NCI-H1694 (cell line): ENCODE measurements at regions not wholly inside any gene's neighbourhood (a gene's known extent, or its start where the extent isn't known, plus 50 kb on each side); places are given as distances from the start of the nearest gene placed in this dataset.

ENCODE experiments used
- DNase-seq: peaks from one replicate; lab custom pipeline; 2025; lab: John Stamatoyannopoulos, UW

DNA sequence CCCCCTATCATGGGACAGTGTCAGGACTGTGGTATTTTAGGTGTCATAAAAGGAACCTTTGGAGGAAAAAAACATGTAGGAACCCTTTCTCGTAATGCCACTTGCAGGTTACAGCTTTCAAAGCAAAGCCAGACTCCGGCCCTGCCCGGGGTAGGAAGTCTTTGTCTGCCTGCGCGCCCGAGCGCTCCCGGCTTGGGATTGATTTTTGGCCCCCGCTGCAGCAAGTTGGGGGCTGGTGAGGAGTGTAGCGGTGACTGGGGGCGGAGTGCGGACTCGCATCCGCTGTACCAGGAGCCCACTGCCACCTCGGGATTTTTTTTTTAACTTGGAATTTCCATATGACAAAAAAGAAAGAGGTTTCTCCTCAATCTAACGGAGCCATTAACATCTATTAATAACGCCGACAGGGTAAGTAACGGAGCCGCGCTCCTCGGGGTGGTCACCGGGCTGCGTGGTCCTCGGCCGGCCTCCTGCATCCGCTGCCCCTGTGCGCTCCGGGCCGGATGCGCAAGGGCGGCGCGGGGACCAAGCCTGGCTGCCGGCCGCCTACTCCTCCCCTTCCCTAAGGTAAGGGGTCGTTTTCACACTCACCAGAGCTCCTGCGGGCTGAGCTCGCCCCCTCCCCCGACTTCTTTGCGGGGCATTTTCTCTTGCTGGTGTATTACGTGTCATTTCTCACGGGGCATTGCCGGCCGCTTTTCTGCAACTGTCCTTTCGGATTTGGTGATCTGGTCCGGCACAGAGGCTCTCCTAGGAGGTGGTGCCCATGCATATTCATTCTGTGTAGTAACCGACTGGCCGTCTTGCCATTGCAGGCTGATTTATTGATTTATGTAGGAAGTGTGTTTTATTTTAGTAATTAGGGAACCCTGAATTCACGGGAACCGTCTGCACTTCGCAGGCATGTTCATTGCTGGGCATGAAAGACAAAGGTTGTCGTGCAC lies 219.8 kb upstream of the TOPAZ1 start:
- DNase-seq = no peak

DNA sequence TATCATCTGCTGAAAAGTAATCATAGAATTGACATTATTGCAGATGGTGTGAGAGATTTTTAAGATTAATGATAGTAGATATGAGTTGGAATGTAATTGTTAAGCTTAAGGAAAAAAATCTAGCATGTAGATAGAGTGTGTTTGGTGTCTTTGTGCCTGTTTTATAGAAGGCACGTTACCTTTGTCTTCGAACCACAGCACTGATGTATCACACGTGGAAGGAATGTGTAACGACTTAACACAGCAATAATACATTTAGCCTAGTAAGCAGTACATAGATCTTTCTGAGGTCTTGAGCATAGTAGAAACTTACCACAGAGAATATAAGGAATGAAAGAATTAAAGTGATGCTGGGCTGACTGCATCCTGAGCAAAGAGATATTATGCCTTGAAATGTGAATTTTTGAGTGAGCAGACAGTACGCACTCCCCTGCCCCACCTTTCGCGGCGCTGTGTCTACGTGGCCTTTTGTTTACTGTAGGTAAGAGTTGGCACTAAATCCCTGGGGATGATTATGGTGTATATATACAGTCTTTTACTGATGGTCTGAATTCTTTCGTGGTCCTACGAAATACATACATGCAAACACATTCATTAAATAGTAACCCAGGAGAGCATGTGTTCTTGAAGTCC lies 217.6 kb upstream of the TOPAZ1 start:
- DNase-seq = no peak

DNA sequence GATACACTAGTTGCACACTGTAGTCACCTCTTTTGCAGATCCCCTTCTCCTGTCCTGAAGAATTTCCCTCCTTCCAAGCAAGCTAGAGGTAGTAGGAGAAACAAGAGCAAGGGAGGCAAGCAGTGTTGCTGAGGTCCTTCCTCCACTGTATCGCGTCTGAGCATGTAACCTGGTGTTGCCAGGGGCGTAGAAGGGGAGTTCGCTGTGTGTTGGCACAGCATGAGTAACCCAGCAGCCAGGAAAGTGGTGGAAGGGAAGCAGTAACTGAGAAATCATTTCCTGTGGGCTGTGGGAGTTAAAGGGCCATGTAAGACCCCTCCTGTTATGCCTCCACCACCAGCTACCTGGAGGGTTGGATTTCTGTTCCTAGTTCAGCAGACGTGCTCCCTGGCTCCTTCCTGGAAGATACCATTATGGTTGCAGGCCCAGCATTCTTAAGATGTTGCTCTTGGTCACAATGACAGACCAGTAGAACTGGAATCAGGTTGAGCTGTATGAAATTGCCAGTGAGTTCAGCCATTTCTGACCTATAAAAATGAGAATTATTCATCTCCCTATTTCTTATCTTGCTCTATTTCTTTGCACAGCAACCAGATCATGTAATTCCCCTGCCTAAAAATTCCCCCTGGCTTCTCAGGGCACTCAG lies 215.3 kb upstream of the TOPAZ1 start:
- no peak for DNase-seq

DNA sequence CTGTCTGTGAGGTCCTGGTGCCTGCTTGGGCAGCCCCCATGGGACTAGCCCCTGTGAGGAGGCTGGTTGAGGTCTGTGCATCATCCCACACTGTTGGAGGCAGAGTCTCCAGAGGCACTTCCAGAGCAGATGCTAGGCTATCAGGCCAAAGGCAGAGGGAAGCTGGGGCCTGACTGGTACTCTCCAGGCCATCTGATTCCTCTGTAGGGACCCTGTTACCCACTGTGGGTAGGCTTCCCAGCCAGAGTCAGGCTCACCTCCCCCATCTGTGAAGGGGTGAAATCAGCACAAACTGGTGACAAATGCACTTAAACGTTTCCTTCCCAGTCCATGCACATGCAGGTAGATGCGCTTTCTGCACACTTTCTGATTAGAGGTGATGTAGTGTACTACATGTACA lies 212.6 kb upstream of the TOPAZ1 start:
- no peak for DNase-seq

DNA sequence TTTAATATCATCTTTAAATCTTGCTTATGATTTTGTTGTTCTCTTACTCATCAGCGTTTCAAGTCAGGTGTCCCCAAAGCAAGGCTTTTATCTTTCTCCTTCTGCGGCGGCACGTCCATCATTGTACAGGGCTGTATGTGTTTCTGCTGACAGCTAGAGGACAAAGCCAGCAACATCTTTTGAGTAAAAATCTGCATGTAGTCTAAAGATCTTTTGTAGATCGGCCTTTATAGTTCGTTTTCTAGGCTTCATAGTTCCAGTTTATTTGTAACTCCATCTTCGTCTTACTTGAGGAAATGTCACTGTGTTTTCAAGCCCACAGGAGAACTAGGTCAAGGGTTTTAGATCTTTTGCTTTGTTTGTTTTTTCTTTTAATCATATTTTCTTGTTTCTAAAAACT lies 211.4 kb upstream of the TOPAZ1 start:
- no peak for DNase-seq

DNA sequence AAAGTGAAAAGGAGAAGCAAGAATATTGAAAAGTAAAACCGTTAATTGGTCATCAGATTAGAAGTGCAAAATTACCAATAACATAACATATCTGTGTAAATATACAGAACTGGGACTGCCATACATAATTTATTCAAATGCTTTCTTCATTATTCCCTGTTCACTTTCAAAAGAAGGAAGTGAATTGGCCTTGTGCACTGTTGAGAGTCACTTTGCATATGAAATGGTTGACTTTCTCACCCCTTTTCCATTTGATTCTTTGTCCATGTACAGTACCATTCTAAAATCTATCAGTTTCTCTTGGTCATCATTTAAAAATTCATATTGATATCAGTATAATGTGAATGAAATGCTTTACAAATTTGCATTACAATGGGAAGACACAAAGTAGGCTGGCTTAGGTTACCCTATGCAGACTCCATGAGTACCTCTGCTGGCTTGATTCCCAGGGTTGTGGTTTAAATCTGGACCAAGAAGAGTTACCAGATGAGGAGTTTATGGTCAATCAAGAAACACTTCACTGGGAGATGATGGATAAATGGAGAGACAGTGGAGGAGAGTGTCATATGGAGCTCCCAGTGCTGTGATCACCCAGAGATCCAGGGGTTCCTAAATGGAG lies 210.9 kb upstream of the TOPAZ1 start:
- DNase-seq = no peak

DNA sequence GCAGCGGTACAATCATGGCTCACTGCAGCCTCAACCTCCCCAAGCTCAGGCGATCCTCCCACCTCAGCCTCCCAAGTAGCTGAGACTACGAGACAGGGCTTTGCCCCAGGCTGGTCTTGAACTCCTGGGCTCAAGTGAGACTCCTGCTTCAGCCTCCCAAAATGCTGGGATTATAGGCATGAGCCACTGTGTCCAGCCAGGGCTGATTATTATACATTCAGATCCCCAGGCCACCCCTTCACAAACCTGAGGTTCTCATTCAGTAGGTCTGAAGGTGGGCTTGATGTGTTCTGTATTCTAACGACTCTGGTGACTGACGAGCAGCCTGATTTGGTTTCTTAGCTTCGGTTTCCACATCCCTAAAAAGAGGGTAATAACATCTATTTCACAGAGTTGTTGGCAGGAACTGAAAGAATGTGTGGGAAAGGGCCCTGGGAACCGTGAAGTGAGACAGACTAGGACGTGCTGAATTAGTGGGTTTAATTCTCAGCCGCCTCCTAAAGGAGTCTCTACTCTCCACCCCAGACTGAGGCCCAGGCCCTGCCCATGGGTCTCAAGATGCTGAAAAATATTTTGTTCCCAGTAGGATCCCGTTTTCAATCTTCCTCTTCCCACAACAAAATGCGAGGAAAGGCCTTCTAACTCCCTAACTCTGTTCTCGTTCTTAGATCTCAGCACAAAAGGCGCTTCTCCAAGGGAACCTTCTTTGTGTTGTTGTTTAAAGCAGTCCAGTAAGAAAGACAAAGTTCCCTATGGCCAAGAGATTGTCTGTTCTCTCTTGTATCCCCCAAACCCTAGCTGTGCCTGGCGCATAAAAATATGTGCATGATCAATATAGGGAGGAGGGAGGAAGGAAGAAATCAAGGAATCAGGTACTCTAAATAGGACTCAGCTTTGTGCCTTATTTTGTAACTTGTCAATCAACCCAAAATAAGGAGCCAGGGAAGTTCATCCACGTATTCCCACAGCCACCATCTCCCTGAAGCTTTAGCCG lies 210.0 kb upstream of the TOPAZ1 start:
- no peak for DNase-seq

DNA sequence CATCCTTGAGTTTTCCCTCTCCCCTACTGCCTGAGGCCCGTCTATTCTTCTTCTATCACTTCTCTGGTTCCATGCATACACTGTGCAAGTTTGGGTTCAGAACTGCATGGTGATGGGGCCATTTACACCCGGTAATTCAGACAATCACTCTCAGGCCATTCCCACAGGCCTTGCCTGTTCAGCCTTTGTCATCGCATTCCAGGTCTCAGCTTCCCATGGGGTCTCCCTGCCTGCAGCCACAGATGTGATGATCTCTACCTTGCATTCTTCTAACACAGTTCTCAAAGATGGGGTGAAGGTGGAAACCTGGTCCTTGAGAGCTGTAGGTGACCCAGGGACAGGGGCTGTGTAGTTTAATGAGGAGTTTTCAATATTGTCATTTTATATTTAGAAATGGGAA lies 209.2 kb upstream of the TOPAZ1 start:
- no peak for DNase-seq

DNA sequence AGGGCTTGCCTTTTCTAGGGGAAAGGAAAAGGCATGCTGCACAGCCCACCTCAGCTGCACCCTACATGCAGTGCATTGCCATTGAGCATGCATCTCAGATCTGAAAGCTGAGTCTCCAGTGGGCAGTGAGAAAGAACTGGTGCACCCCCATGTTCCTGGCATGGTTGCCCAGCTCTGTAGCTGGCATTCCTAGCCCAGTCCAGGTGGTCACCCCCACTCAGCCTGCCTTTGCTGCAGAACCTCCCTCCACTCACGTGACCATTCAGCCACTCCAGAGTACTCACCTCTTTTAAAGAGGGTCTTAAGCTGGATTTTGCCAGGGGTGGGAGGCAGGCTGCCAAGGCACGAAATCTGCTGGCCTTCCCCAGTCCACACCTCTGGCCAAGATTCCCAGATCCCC lies 208.6 kb upstream of the TOPAZ1 start:
- no peak for DNase-seq

DNA sequence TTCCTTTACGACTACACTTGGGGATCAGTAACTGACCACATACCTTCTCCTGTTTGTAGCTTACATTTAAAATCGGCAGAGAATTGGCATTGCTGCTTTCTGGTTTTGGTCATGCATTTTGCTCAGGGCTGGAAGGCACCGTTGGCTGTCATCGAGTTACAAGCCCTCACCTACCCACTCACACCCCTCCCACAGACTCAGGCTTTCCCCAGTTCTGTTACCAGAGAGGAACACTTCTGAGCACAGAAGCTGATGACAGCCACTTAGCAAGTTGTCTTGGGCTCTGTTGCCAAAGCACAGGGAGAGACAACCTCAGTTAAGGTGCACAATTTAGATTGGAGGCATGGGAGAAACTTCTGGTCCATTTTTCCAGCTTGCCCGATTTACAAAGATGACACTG lies 204.8 kb upstream of the TOPAZ1 start:
- no peak for DNase-seq

DNA sequence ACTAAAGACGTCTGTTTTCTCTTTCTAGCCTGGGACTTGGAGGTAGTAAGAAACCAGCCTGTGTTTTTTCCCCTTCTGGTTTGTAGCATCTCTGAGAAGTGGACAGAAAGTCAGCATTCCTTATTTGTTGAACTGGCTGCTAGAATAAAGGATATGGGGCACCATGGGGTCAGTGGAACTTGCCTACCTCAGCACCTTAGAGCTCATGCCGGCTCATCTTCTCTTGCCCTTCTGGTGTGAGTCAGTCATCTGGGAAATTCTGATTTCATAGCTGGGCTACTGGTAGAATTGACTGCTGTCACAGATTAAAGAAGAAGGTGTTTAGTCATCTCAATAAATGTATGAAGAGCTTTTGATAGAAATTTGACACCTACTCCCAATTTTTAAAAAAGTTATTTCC lies 202.7 kb upstream of the TOPAZ1 start:
- DNase-seq = no peak

DNA sequence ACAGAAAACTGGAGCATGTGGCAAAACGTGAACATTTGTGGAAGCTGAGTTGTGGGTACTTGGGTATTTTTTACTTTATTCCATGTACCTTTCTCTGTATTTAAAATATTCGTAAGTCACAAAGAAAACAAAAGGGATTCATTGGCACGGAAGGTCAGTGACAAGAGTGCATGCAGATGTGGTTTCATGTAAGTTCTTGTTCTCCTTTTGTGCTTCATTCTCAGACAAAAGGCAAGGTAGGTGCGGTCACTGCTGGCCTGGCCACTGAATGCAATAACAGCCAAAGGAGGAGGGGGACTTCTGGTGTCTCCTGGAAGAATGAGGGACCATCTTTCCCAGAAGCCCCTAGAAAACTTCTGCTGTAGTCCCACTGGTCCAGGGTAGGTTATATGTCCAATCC lies 200.0 kb upstream of the TOPAZ1 start:
- no peak for DNase-seq

DNA sequence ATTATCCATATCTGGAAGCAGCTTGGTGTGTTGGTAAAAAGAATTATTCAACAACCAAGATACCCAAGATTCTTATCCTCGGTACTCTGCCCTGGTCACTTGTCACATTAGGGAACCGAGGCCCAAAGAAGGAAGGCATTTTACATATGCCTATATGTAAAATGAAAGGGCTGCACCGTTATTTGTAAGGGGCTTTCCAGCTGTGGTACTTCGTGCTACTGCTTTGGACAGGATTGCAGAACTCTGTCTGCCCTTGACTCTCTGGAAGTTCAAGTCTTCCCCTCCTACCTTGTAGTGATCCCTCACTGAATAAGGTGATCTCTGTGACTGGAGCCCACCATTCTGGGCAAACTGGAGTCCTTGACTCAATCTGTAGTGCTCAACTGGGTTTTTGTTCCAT lies 198.9 kb upstream of the TOPAZ1 start:
- no peak for DNase-seq

DNA sequence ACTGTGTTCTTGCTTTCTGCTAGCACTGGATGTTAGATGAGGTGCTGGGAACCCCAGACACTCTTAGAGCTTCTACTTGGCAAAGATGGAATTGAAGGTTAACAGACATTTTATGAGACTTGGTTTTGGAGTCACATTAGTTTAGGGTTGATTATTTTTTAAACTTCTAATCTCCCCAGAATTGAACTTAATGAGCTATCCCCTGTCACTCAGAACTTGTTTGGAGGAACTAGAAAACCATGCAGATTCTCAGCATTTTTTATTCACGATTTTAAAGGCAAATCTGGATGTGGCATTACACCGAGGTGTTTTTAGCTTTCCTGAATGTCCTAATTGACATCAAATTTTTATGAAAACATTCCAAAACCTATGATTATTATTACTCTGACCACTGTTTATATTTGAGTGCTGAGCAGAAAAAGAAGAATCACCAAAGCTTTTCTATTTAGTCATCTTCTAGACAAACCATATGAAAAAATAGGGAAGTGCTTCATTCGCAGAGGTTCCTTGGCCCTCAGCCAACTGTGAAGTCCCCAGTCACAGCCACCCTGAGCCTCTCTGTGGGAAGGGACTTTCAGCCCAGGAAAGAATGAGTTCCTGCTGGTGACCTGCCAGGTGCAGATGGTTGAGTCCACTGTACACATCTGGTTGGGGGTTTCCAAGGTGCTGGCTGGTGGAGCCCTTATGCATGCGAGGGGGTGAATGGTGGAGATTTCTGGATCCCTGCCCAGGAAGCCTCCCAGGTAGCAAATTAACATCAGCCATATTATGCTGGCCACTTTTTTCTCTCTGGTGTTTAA lies 196.0 kb upstream of the TOPAZ1 start:
- no peak for DNase-seq

DNA sequence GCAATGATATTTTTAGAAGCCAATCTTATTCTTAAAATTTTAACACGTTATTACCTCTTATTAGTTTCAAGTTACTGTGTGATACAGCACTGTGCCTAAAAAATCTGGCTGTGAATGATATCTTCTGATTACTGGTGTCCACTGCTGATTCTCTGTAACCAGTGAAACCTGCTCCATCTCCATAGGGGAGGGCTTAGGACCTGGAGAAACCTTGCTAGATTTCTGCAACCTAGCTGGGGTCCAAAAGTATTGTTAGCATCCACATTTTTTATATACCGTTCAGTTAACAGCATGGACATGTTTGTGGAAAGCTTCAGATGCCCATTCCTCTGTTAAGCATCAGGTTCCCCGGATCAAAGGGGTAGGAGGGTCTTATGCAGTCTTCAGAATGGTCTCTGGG lies 193.9 kb upstream of the TOPAZ1 start:
- DNase-seq = no peak

DNA sequence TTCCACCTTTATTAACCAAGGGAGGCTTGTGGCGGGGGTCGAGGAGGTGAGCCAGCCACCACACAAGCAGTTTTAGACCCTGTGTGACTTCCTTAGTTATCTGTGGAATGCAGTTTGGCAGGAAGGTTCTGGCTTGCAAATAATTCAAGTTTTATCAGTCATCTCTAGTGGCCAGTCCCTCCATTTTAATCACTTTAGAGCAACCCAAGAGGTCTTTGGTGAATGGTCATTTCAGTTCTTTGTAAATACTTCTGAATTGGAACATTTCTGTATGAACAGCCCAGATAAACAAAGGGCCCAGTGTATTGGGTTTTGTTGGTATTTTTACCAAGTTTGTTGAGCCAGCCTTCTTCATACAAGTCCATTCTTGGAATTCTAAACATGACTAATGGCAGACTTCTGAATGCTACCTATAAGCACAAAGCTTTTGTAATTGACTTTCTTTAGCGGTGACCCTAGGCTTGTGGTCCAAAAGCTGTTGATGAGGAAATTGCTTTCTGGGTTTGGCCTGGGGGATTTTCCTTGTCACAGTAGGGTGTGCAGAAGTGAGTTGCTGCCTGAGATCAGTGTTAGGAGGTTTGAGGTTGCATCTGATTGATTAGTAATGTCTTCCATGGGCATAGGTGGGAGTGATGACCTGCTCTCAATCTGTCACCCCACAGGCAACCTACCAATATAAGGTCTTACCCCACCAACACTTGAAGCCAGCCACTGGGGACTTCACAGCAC lies 193.3 kb upstream of the TOPAZ1 start:
- DNase-seq = no peak

DNA sequence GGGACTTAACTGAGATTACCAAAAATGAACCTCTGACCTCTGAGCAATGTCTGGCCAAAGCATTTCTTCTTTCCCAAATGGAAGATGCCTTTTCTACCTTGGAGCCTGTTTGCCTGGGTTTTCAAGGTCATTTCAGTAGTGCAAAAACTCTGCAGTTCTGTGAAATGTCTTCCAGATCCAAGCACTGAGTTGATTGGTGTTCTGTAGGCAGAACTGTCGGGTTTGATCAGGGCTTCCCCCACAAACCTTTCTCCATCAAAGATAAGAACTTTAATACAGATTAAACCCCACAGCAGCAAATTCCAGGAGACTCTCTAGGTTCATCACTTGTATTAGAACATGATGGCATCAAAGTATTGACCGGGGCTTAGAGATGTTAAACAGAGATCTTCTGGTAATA lies 192.7 kb upstream of the TOPAZ1 start:
- no peak for DNase-seq

DNA sequence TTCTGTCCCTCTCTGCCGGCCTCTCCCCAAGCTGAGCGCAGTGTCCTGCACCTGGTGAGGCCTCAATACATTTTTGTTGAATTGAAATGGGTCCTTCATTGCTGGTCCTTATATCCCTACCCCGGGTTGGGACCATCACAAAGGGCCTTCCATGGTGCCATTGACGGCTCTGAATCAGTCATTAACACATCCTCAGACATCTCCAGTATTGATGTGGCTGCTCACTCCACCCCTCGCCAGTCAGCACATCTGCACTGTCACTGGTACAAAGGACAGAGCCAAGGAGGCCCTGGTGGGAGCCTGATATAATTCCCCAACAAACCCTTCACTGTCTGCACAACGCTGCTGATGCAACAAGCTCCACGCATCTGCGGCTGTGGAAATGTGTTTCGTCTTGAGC lies 191.6 kb upstream of the TOPAZ1 start:
- DNase-seq = no peak

DNA sequence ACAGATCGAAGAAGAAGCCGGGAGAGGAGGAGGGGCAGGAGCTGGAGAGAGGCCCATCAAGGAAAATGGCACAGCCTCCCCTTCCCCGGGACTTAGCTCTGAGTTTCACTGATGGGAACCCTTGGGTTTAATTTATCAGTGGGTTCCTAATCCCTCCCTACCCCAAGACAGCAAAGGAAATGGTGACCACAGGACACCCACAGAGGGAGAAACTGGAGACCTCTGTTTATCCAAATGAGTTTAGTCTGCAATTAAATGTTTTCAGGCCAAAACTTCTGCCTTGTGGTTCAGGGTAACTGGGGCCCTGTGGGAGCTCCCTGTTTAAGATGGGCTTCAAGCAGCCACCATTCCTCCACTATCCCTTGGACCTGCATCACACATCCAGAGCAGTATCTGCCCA lies 190.8 kb upstream of the TOPAZ1 start:
- no peak for DNase-seq

DNA sequence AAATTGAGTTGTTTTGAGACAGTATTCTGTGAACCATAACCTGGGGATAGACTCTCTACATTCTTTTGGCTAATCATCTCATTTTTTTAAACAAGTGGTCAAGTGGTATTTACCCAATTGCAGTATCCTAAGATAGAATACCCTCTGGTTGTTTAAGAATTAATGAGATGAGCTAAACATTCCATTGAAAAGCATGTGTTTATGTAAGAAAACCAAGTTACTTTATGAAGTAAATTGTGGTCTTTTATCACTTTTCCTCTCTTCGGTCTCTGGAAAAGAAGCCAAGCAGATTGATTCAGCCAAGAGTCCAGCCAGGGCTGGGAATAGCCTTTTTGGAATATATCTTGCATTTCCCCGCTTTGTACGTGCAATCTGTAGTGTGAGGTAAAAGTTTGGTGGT lies 185.7 kb upstream of the TOPAZ1 start:
- DNase-seq = no peak
